ENCODE measurements at regions not wholly inside any gene's neighbourhood (a gene's known extent, or its start where the extent isn't known, plus 50 kb on each side); places are given as distances from the start of the nearest gene placed in this dataset.

- no peak for TF ChIP-seq CSDC2 (CRISPR knock-in tag; IDR thresholded peaks at IDR 0.05)
- no peak for TF ChIP-seq ARNTL (CRISPR knock-in tag; IDR thresholded peaks at IDR 0.05; ENCODE audit: borderline replicate concordance, low read depth)
- TF ChIP-seq ZFP3 (CRISPR knock-in tag; IDR thresholded peaks at IDR 0.05): no peak
- TF ChIP-seq BACH2 (CRISPR knock-in tag; IDR thresholded peaks at IDR 0.05; ENCODE audit: borderline replicate concordance): no peak
- TF ChIP-seq RARB (CRISPR knock-in tag; IDR thresholded peaks at IDR 0.05): no peak
- no peak for TF ChIP-seq POU6F1 (CRISPR knock-in tag; IDR thresholded peaks at IDR 0.05; ENCODE audit: borderline replicate concordance, low read depth)
These were observed 602.6 kb upstream of the PTCHD4 start for GRCh38 chr6:48713612-48714011.

Data from SK-N-SH treated with all-trans-retinoic acid at 6 μM for 48 hours (cell line).